GM12878 (cell line): ENCODE measurements at regions not wholly inside any gene's neighbourhood (a gene's known extent, or its start where the extent isn't known, plus 50 kb on each side); places are given as distances from the start of the nearest gene placed in this dataset.

Experiments used
- ATAC-seq: fragments of 200-7000 bp; cut with Tn5 transposase; 3 replicates; pipeline ENCODE4 v1.9.1; 2020; ENCODE audit warnings: mild to moderate bottlenecking, moderate library complexity
- BruUV-seq: library from RNA; stranded (reverse); fragments of 400-500 nt; replicated peaks from 2 replicates; lab custom pipeline; 2021; lab: Mats Ljungman, UMichigan
- CTCF ChIA-PET: fragments of 300-600 bp; sonication (Branson Sonifier 250); formaldehyde crosslinking; extraction: SDS; loops from one replicate; lab custom pipeline; 2021; ENCODE audit warnings: inconsistent platforms; lab: Yijun Ruan, JAX
- POLR2A ChIA-PET: fragments of 350-600 bp; formaldehyde crosslinking; extraction: SDS; loops from one replicate; lab custom pipeline; 2021; ENCODE audit warnings: inconsistent platforms; lab: Charles Lee
- RAD21 ChIA-PET: fragments of 300-600 bp; sonication (Branson Sonifier 250); formaldehyde crosslinking; loops from one replicate; lab custom pipeline; 2023; ENCODE audit warnings: antibody characterized with exemption; ENCODE audit not compliant: unreplicated experiment; lab: Charles Lee
- SMC1A ChIA-PET: fragments of 300-600 bp; sonication (Branson Sonifier 250); formaldehyde crosslinking; loops from one replicate; lab custom pipeline; 2023; ENCODE audit not compliant: unreplicated experiment, uncharacterized antibody; lab: Charles Lee
- DNase-seq: peaks from one replicate; pipeline ENCODE4 v3.0.0-alpha.2; 2011; ENCODE audit warnings: low read depth, low spot score
- FAIRE-seq: peaks from 3 replicates; lab custom pipeline; 2011; peaks lifted over from hg19 to GRCh38; lab: Jason Lieb, UNC
- H2AFZ ChIP-seq: 2 replicates; pipeline ENCODE4 v1.6.0; 2011; ENCODE audit warnings: low read depth, low read length, control low read depth; ENCODE audit not compliant: control insufficient read depth
- H3K27ac ChIP-seq: 2 replicates; pipeline ENCODE4 v1.5.1; 2011; ENCODE audit warnings: control low read depth; ENCODE audit not compliant: control insufficient read depth, insufficient read depth
- H3K27me3 ChIP-seq, 2 experiments: replicated peaks in 1 of 2; 2 replicates each; pipeline versions ENCODE4 v1.6.0 to v1.6.1; 2011; ENCODE audit warnings: low read length in 1 of 2; ENCODE audit not compliant: control insufficient read depth in 2 of 2, insufficient read depth in 2 of 2
- H3K36me3 ChIP-seq, 2 experiments: 2 replicates each; pipeline ENCODE4 v1.5.1; 2011; ENCODE audit warnings: low read length in 1 of 2; ENCODE audit not compliant: control insufficient read depth in 2 of 2, insufficient read depth in 2 of 2
- H3K4me1 ChIP-seq: 2 replicates; pipeline ENCODE4 v1.6.1; 2011; ENCODE audit warnings: mild to moderate bottlenecking, low read length, moderate library complexity, mixed read lengths; ENCODE audit not compliant: control insufficient read depth, insufficient read depth
- H3K4me2 ChIP-seq: 2 replicates; pipeline ENCODE4 v1.6.0; 2011; ENCODE audit warnings: control low read depth; ENCODE audit not compliant: control insufficient read depth, insufficient read depth
- H3K4me3 ChIP-seq: fragments of 200-600 bp; sonication (generic); 2 replicates; pipeline ENCODE4 v1.5.1; 2016
- H3K79me2 ChIP-seq: 2 replicates; pipeline ENCODE4 v1.6.0; 2011; ENCODE audit warnings: low read length; ENCODE audit not compliant: control insufficient read depth, insufficient read depth
- H3K9ac ChIP-seq: 2 replicates; pipeline ENCODE4 v1.8.0; 2011; ENCODE audit warnings: low read length, control low read depth, mixed read lengths; ENCODE audit not compliant: control insufficient read depth, insufficient read depth
- H3K9me3 ChIP-seq: replicated peaks from 3 replicates; pipeline ENCODE4 v1.5.1; 2011; ENCODE audit warnings: mild to moderate bottlenecking, low read length; ENCODE audit not compliant: control insufficient read depth, insufficient read depth
- H4K20me1 ChIP-seq: 2 replicates; pipeline ENCODE4 v1.6.0; 2011; ENCODE audit not compliant: control insufficient read depth, insufficient read depth
- CBX3 ChIP-seq: fragments of 200-600 bp; sonication (generic); IDR thresholded peaks from 2 replicates; pipeline ENCODE4 v1.6.1; 2016; ENCODE audit warnings: low read depth, borderline replicate concordance
- CREB1 ChIP-seq: IDR thresholded peaks from 2 replicates; pipeline ENCODE4 v1.6.1; 2012; ENCODE audit warnings: low read depth, mild to moderate bottlenecking, inconsistent platforms
- RB1 ChIP-seq: fragments of 450-650 bp; formaldehyde crosslinking; IDR thresholded peaks from 2 replicates; pipeline ENCODE4 v1.6.1; 2017; ENCODE audit warnings: mild to moderate bottlenecking, borderline replicate concordance
- SUZ12 ChIP-seq: fragments of 200-600 bp; sonication (generic); IDR thresholded peaks from one replicate; pipeline ENCODE4 v1.6.1; 2018; ENCODE audit warnings: antibody characterized with exemption, mild to moderate bottlenecking; ENCODE audit not compliant: unreplicated experiment
- WGBS: methylation state at CpG from one replicate; pipeline ENCODE4 v1.1.6; 2016; ENCODE audit warnings: low lambda C conversion rate; ENCODE audit not compliant: insufficient replicate concordance, insufficient coverage; ENCODE audit errors: missing lambda C conversion rate; 5-methylcytosine and 5-hydroxymethylcytosine counted together
- in situ Hi-C: fragments of 300-500 bp; cut with MboI; formaldehyde crosslinking; loops from 9 replicates; pipeline ENCODE4 v1.14.3; 2018; ENCODE audit warnings: mixed read lengths
- intact Hi-C: fragments of 100-400 bp; cut with micrococcal nuclease; formaldehyde crosslinking; loops from one replicate; pipeline ENCODE4 v1.14.2; 2022; ENCODE audit not compliant: unreplicated experiment
- TF ChIP-seq, protein P1 (sequence below): IDR thresholded peaks from 2 replicates; pipeline ENCODE4 v1.6.1; 2011; ENCODE audit warnings: borderline replicate concordance, low read depth, mild to moderate bottlenecking, moderate library complexity, low read length; ENCODE audit not compliant: insufficient read depth, poor library complexity, severe bottlenecking

DNA sequence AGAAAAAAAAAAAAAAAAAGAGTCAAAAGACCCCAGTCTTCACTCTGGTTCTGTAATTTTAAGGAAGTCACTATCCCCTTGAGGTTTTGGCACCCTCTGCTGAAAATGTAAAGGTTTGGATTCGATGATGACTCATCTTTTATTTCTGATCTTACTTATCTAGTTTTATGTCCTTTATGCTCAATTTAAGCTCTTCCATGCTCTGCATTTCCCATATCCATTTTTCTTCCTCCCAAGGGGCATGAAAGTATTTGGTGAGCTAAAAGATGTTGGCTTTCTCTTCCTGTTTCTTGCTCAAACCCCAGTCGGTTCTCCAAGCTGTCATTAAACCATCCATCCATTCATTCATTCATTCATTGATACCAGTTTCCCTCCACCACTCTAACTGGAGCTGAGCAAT is 61.0 kb upstream of the CDON start (continued):
- TF ChIP-seq, protein P1, sequence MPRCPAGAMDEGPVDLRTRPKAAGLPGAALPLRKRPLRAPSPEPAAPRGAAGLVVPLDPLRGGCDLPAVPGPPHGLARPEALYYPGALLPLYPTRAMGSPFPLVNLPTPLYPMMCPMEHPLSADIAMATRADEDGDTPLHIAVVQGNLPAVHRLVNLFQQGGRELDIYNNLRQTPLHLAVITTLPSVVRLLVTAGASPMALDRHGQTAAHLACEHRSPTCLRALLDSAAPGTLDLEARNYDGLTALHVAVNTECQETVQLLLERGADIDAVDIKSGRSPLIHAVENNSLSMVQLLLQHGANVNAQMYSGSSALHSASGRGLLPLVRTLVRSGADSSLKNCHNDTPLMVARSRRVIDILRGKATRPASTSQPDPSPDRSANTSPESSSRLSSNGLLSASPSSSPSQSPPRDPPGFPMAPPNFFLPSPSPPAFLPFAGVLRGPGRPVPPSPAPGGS, result no peak

DNA sequence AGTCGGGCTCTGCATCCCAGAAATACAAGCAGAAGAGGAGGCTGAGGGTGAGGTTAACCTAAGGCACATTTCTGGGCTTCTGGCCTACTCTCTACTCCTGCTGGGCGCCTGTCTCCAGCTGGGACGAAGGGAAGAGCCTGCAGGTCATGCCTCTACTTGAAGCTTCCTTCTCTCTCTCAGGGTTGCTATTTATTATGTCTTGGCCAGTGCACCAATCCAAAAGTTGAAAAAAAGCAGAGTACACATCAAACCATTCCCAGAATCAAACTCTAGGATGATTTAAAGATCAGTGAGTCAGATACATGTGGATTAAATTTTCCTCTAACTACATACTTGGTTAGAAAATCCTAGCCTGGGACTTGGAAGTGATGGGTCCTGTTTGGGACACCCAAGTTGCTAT is 60.2 kb upstream of the CDON start:
- no peaks in the 10 kb centered on the region for H3K4me1 ChIP-seq
- RAD21 ChIA-PET, result no interaction called here
- H3K9me3 ChIP-seq, result no peaks in the 10 kb centered on the region
- SMC1A ChIA-PET, result interaction anchor here (0.8 to 1.2 kb wide), 4 partner anchors 26 to 197 kb away, joined by 3 to 4 read pairs (median 4); no protein-coding TSS in a partner anchor
- POLR2A ChIA-PET, result interaction anchor here (0.7 to 1.2 kb wide), 2 partner anchors 8 to 621 kb away, joined by 4 to 7 read pairs; no protein-coding TSS in a partner anchor
- WGBS, result 3% methylated on average over 3 of the region's 3 CpGs
- CTCF ChIA-PET, result interaction anchor here (0.7 to 1.0 kb wide), 3 partner anchors 16 to 235 kb away, joined by 3 read pairs; partner anchors contain the start of gene HYLS1
- no peak overlapping the region for H2AFZ ChIP-seq
- no peak for FAIRE-seq
- H3K27me3 ChIP-seq, result no peaks in the 10 kb centered on the region
- DNase-seq, result no peak
- no peak overlapping the region for H3K27ac ChIP-seq
- TF ChIP-seq CBX3 (no peak), CREB1 (no peak), RB1 (no peak), SUZ12 (no peak)
- TF ChIP-seq, all 136 proteins: peak for 0
- no peak for ATAC-seq
- no peak overlapping the region for H3K9ac ChIP-seq
- intact Hi-C loops (no loop called here), in situ Hi-C loops (no loop called here)
- no TSS peak for BruUV-seq
- H3K36me3 ChIP-seq, result no peaks in the 10 kb centered on the region
- no peak overlapping the region for H3K4me2 ChIP-seq
- H3K79me2 ChIP-seq, result no peaks in the 10 kb centered on the region
- H4K20me1 ChIP-seq, result no peaks in the 10 kb centered on the region
- H3K4me3 ChIP-seq, result no peak overlapping the region
